WI38 (cell line): ENCODE measurements at regions not wholly inside any gene's neighbourhood (a gene's known extent, or its start where the extent isn't known, plus 50 kb on each side); places are given as distances from the start of the nearest gene placed in this dataset.

Experiments
- H3K4me3 ChIP-seq: 2 replicates; pipeline ENCODE4 v1.5.1; 2011; ENCODE audit warnings: low read depth, mild to moderate bottlenecking, control low read depth, low read length
- CTCF ChIP-seq: IDR thresholded peaks from 2 replicates; pipeline ENCODE4 v1.5.1; 2012; ENCODE audit warnings: low read depth, mild to moderate bottlenecking, control low read depth, low read length

- no peak for TF ChIP-seq CTCF
- no peak overlapping the region for H3K4me3 ChIP-seq
These were observed 70.2 kb upstream of the OLIG2 start for GRCh38 chr21:32955311-32956060.

- TF ChIP-seq CTCF = no peak
- no peak overlapping the region for H3K4me3 ChIP-seq
These were observed 69.6 kb upstream of the OLIG2 start for GRCh38 chr21:32956061-32956656.

GRCh38 chr21:32957545-32957944 lies 68.2 kb upstream of the OLIG2 start:
- no peak overlapping the region for H3K4me3 ChIP-seq
- no peak for TF ChIP-seq CTCF

- TF ChIP-seq CTCF = no peak
- H3K4me3 ChIP-seq = no peak overlapping the region
These were observed 67.3 kb upstream of the OLIG2 start for GRCh38 chr21:32958288-32959002.

- no peak for TF ChIP-seq CTCF
These were observed 63.5 kb upstream of the OLIG2 start for GRCh38 chr21:32962268-32962667.

GRCh38 chr21:32965129-32965680 lies 60.5 kb upstream of the OLIG2 start:
- H3K4me3 ChIP-seq = no peak overlapping the region
- TF ChIP-seq CTCF = no peak

More at GRCh38 chr21:32962268-32962667, 63.5 kb upstream of the OLIG2 start:
- H3K4me3 ChIP-seq = no peak overlapping the region
